ENCODE measurements at regions not wholly inside any gene's neighbourhood (a gene's known extent, or its start where the extent isn't known, plus 50 kb on each side); places are given as distances from the start of the nearest gene placed in this dataset.
"Not testable (repeated sequence)": the region's sequence is repeated elsewhere in the genome, so short reads cannot be mapped to it uniquely, and the experiment has no call there.

- Histone ChIP-seq H4K20me1 (ENCODE audit: insufficient read depth) (no peaks in the 10 kb centered on the region; the same call in 1 of the 2 replicates), H3K9me3 (ENCODE audit: control insufficient read depth in 1 of 2, insufficient read depth in 1 of 2, low read depth in 1 of 2, low read length in 2 of 2) (peaks cover 0 to 9% of the 10 kb centered on the region in 2 experiments; a peak in 3 of 4 replicates), H3K36me3 (ENCODE audit: control insufficient read depth in 1 of 2, insufficient read depth in 2 of 2, low read length in 2 of 2) (no peaks in the 10 kb centered on the region), H2AFZ (ENCODE audit: low read depth, low read length, poor library complexity, severe bottlenecking) (no peak overlapping the region), H3K27ac (ENCODE audit: low read depth, low read length) (no peak overlapping the region), H3K9me2 (ENCODE audit: insufficient read depth) (no peaks in the 10 kb centered on the region), H3K27me3 (ENCODE audit: insufficient read depth, low read length) (no peaks in the 10 kb centered on the region), H3K79me2 (ENCODE audit: insufficient read depth, low read length) (no peaks in the 10 kb centered on the region), H3K9ac (ENCODE audit: low read length) (no peak overlapping the region), H3K4me2 (ENCODE audit: low read length) (no peak overlapping the region), H3K4me3 (replicated peaks in 1 of 2; ENCODE audit: low read depth in 1 of 2, low read length in 2 of 2) (no peak overlapping the region), H3K4me1 (ENCODE audit: control insufficient read depth in 1 of 2, insufficient read depth in 2 of 2, low read length in 2 of 2) (no peaks in the 10 kb centered on the region)
- no TSS peak for BruUV-seq (replicated peaks)
- ATAC-seq (no peak), DNase-seq (ENCODE audit: low read depth, low spot score) (no peak)
- TF ChIP-seq SP1 (IDR thresholded peaks at IDR 0.05; ENCODE audit: low read depth) (no peak), CEBPB (IDR thresholded peaks at IDR 0.05; ENCODE audit: low read depth) (no peak), MAX (IDR thresholded peaks at IDR 0.05) (no peak), EGR1 (IDR thresholded peaks at IDR 0.05; ENCODE audit: low read depth) (no peak), FOSL1 (IDR thresholded peaks at IDR 0.05; ENCODE audit: low read depth) (no peak), SRF (IDR thresholded peaks at IDR 0.05; ENCODE audit: low read depth) (no peak), ATF3 (IDR thresholded peaks at IDR 0.05) (no peak), EZH2 (IDR thresholded peaks at IDR 0.05) (no peak), TCF7L2 (IDR thresholded peaks at IDR 0.05; ENCODE audit: borderline replicate concordance, extremely low read depth, insufficient read depth, insufficient read length) (no peak), ZNF274 (IDR thresholded peaks at IDR 0.05; ENCODE audit: low read depth, low read length) (no peak), ELF1 (IDR thresholded peaks at IDR 0.05; ENCODE audit: borderline replicate concordance, low read depth) (no peak), RAD21 (IDR thresholded peaks at IDR 0.05; ENCODE audit: low read depth) (no peak), CBX3 (IDR thresholded peaks at IDR 0.05; ENCODE audit: low read depth) (no peak)
- CTCF ChIA-PET: no interaction called here
- POLR2A ChIA-PET: no interaction called here
- intact Hi-C loops (cut with micrococcal nuclease): no loop called here
- RAD21 ChIA-PET (ENCODE audit: low non-redundant PET in 1 of 2, low total read pairs in 2 of 2, uncharacterized antibody in 2 of 2, unreplicated experiment in 2 of 2): no interaction called here
Measured at GRCh38 chr18:71036783-71037182, 747.9 kb downstream of the SOCS6 start.

GRCh38 chr18:71031296-71032191 lies 742.7 kb downstream of the SOCS6 start:
- CTCF ChIA-PET; H3K36me3 ChIP-seq (ENCODE audit: control insufficient read depth in 1 of 2, insufficient read depth in 2 of 2, low read length in 2 of 2); H3K9ac ChIP-seq (ENCODE audit: low read length); H3K9me3 ChIP-seq (ENCODE audit: control insufficient read depth in 1 of 2, insufficient read depth in 1 of 2, low read depth in 1 of 2, low read length in 2 of 2); H3K4me2 ChIP-seq (ENCODE audit: low read length); H3K27ac ChIP-seq (ENCODE audit: low read depth, low read length); H3K27me3 ChIP-seq (ENCODE audit: insufficient read depth, low read length); H3K79me2 ChIP-seq (ENCODE audit: insufficient read depth, low read length); ATAC-seq; RAD21 ChIA-PET (ENCODE audit: low non-redundant PET in 1 of 2, low total read pairs in 2 of 2, uncharacterized antibody in 2 of 2, unreplicated experiment in 2 of 2); H2AFZ ChIP-seq (ENCODE audit: low read depth, low read length, poor library complexity, severe bottlenecking); H3K9me2 ChIP-seq (ENCODE audit: insufficient read depth); DNase-seq (ENCODE audit: low read depth, low spot score); H4K20me1 ChIP-seq (ENCODE audit: insufficient read depth); intact Hi-C loops (cut with micrococcal nuclease); BruUV-seq (replicated peaks); H3K4me3 ChIP-seq (replicated peaks in 1 of 2; ENCODE audit: low read depth in 1 of 2, low read length in 2 of 2); POLR2A ChIA-PET; H3K4me1 ChIP-seq (ENCODE audit: control insufficient read depth in 1 of 2, insufficient read depth in 2 of 2, low read length in 2 of 2): not testable (repeated sequence)

GRCh38 chr18:71030085-71030484 lies 741.2 kb downstream of the SOCS6 start:
- H4K20me1 ChIP-seq (ENCODE audit: insufficient read depth); H2AFZ ChIP-seq (ENCODE audit: low read depth, low read length, poor library complexity, severe bottlenecking); CTCF ChIA-PET; H3K79me2 ChIP-seq (ENCODE audit: insufficient read depth, low read length); DNase-seq (ENCODE audit: low read depth, low spot score); H3K27me3 ChIP-seq (ENCODE audit: insufficient read depth, low read length); H3K4me2 ChIP-seq (ENCODE audit: low read length); POLR2A ChIA-PET; H3K9ac ChIP-seq (ENCODE audit: low read length); ATAC-seq; RAD21 ChIA-PET (ENCODE audit: low non-redundant PET in 1 of 2, low total read pairs in 2 of 2, uncharacterized antibody in 2 of 2, unreplicated experiment in 2 of 2); H3K9me2 ChIP-seq (ENCODE audit: insufficient read depth); intact Hi-C loops (cut with micrococcal nuclease); H3K4me1 ChIP-seq (ENCODE audit: control insufficient read depth in 1 of 2, insufficient read depth in 2 of 2, low read length in 2 of 2); H3K27ac ChIP-seq (ENCODE audit: low read depth, low read length); H3K9me3 ChIP-seq (ENCODE audit: control insufficient read depth in 1 of 2, insufficient read depth in 1 of 2, low read depth in 1 of 2, low read length in 2 of 2); H3K4me3 ChIP-seq (replicated peaks in 1 of 2; ENCODE audit: low read depth in 1 of 2, low read length in 2 of 2); H3K36me3 ChIP-seq (ENCODE audit: control insufficient read depth in 1 of 2, insufficient read depth in 2 of 2, low read length in 2 of 2); BruUV-seq (replicated peaks): not testable (repeated sequence)

Measured in HCT116 (cell line).